HuH-7 (cell line): ENCODE measurements at regions not wholly inside any gene's neighbourhood (a gene's known extent, or its start where the extent isn't known, plus 50 kb on each side); places are given as distances from the start of the nearest gene placed in this dataset.
A peak's percentile ranks its signal among the peaks of the same experiment; 100 is the strongest.
"Not testable (repeated sequence)": the region's sequence is repeated elsewhere in the genome, so short reads cannot be mapped to it uniquely, and the experiment has no call there.

ENCODE experiments used
- DNase-seq: peaks from one replicate; pipeline ENCODE4 v3.0.0; 2011; ENCODE audit warnings: low spot score

DNA sequence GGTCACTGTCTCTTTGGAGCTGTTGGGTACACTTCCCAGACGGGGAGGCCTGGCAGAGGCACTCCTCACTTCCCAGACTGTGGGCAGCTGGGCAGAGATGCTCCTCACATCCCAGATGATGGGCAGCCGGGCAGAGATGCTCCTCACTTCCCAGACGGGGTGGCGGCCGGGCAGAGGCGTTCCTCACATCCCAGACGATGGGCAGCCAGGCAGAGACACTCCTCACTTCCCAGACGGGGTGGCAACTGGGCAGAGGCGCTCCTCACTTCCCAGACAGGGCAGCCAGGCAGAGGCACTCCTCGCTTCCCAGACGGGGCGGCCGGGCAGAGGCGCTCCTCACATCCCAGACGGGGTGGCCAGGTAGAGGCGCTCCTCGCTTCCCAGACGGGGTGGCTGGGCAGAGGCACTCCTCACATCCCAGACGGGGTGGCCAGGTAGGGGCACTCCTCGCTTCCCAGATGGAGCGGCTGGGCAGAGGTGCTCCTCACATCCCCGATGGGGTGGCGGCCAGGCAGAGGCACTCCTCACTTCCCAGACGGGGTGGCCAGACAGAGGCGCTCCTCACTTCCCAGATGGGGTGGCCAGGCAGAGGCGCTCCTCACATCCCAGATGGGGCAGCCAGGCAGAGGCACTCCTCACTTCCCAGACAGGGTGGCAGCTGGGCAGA lies 833.1 kb upstream of the RAG2 start:
- not testable (repeated sequence) for DNase-seq

DNA sequence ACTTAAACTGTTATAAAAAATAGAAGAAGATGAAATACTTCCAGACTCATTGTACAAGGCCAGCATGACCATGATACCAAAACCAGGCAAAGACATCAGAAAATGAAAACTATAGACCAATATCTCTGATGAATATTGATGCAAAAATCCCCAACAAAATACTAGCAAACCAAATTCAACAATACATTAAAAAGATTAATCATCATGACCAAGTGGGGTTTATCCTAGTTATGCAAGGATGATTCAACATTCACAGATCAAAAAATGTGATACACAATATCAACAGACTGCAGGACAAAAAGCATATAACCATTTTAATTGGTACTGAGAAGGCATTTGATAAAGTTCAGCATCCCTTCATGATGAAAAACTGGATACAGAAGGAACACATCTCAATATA lies 824.5 kb upstream of the RAG2 start:
- no peak for DNase-seq

GRCh38 chr11:37411289-37411688 lies 813.3 kb upstream of the RAG2 start:
- no peak for DNase-seq

DNA sequence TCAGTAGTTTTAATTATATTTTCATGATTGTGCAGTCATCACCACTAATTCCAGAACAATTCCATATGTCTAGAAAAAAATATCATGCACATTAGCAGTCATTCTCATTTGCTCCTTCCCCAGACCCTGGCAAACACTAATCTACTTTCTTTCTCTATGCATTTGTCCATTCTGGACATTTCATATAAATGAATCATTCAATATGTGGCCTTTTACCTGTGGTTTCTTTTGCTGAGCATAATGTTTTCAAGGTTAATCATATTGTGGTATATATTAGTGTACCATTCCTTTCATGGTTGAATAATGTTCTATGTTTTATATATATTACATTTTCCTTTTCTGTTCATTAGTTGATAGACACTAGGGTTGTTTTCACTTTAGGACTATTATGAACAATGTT lies 811.1 kb upstream of the RAG2 start:
- DNase-seq, result no peak

GRCh38 chr11:37407461-37407860 lies 809.4 kb upstream of the RAG2 start:
- no peak for DNase-seq

GRCh38 chr11:37406651-37407050 lies 808.6 kb upstream of the RAG2 start:
- DNase-seq, result no peak

- no peak for DNase-seq
Measured at GRCh38 chr11:37404231-37404630, 806.2 kb upstream of the RAG2 start.

- DNase-seq, result no peak
Measured at GRCh38 chr11:37402663-37403062, 804.6 kb upstream of the RAG2 start.

DNA sequence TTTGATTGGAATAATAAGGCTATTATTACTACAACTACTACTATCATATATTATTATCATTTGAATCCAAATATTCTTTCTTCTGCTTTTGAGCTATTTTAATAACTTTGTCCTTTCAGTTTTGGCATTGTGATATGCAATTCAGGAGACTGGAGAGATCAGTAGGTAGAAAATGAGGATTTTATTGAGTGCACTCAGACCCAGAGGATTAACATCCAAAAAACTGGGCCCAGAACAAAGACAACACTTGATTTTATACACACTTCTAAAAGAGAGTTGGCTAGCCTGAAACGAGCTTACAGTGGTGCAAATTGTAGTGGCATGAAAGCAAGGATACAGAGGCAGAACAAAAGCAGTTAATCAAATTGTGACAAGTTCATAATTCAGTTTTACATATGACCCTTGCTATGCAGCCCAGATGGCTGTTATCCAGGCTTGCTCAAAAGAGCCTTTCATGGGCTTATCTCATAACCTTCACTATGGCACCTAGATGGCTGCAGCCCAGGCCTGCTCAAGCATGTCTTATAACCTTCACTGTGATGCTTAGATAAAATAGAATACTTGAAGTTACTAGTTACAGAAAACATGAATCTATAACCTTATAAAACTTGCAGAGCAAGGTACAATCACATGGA lies 796.3 kb upstream of the RAG2 start:
- DNase-seq, result no peak

- no peak for DNase-seq
Measured at GRCh38 chr11:37391615-37392014, 793.6 kb upstream of the RAG2 start.

DNA sequence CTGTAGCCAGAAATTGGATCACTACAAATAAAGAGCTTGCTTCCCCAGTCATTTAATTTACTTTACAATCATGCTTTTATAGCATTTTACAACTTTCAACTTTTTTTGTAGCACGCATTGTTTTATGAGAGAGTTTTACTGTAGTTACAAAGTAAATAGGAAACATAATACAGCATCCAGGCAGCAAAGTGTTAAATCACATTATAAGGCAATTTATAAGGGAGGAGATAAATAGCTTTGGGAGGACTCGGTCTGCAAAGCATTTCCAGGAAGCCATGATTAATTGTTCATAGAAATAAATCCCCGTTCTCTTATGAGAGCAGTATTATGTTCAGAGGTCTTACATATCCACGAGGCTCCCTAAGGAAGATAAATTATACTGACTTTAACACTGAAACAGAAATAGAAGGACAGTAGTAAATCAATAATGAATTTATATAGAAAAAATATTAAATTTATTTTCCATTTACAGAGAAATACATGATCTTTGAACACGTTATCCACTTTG lies 792.6 kb upstream of the RAG2 start:
- no peak for DNase-seq

GRCh38 chr11:37378958-37379357 lies 780.9 kb upstream of the RAG2 start:
- no peak for DNase-seq

DNA sequence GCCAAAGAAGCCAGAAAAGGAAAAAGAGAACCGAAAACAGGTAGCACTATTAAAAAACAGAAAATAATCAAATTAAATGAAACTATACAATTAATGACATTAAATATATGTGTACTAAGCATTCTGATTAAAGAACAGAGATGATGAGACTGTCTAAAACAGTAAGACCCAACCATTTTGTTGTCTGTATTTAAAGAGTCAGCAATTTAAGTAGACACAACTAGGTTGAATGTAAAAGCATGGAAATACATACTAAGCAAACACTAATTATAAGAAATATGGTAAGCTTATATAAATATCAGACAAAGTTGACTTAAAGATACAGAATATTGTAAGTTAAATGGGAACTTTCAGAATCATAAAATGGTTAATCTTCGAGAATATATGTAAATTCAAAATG lies 774.6 kb upstream of the RAG2 start:
- DNase-seq, result no peak

DNA sequence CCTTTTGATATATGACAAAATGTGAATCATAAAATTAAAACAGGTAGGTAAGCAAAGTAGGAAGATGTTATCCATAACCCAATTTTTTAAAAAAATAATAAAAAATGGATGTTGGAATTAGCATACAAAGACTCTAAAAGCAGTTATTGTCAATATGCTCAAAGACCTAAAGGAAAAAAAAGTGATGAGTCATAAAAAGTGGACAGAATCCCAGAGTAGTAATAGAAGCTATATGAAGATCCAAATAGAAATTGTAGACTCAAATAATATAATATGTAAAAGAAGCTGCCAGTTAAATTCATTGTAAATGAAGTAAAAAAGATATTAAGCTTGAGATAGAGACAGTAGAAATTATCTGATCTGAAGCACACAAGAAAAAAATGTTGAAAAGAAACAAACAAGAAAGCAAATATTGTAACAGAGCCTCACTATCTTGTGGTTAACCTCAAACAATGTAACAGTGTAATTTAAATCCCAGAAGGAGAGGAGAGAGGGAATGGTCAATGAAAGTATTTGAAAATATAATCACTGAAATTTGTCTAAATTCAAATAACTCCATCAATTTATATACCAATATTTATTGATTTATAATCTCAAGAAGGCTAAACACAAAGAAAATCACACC lies 773.4 kb upstream of the RAG2 start:
- DNase-seq, result no peak

DNA sequence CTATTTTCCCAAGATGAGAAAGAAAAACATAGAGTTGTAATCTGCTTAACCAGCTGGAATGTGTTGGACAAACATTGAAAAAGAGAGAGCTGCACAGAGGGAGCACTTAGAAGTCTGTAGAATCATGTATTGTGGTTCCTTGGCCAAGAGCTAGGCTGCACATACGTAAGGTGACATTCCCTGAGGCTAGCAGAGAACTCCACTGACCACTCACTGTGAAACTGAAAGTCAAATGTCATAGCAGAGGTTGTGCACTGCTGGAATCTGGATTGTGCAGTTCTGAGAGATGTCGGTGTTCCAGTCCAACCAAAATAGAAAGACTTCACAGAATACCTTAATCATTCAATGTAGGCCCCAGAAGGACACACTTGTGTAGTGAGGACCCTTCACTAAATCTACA lies 772.8 kb upstream of the RAG2 start:
- DNase-seq, result no peak

- DNase-seq, result no peak
Measured at GRCh38 chr11:37364246-37364839, 766.3 kb upstream of the RAG2 start.

DNA sequence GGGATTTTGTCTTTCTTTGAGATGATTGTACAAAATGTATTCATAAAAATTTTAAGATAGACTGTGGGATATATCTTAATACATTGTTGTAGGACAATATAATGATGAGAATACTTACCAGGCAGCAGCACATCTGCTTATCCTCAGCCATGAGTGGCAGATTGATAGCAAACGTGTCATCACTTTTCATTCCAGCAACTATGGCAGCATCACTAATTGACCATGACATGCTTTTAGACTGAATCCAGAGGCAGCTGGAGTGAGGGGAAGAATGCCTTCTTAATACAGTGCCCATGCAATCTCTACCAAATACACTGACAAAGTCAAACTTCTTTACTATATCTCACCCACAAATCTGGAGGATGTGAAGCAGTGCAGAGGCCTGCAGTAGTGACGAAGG lies 755.2 kb upstream of the RAG2 start:
- no peak for DNase-seq

- DNase-seq, result peak; percentile 2
Measured at GRCh38 chr11:37352485-37352884, 754.4 kb upstream of the RAG2 start.

- no peak for DNase-seq
Measured at GRCh38 chr11:37343290-37343689, 745.3 kb upstream of the RAG2 start.

- no peak for DNase-seq
Measured at GRCh38 chr11:37336401-37336800, 738.4 kb upstream of the RAG2 start.

GRCh38 chr11:37333345-37333744 lies 735.3 kb upstream of the RAG2 start:
- no peak for DNase-seq

DNA sequence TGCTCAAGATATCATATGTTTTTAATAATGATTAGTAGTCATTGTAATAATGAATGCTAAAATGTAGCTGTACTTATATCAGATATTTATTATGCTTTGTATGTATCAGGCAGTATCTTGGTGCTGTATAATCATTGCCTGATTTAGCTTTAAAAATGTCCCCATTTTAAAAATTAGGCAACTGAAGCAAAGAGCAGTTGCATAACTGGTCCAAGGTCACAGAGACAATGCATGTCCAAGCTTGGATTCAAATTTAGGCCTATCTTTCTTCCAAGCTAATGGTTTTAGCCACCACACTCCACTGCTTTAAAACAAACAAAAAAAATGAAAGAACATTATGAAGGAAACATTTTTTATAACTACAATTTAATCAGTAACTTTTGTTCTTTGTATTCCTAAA lies 725.8 kb upstream of the RAG2 start:
- DNase-seq, result no peak
